Esophagus muscularis mucosa (tissue), 4 donors: ENCODE measurements at regions not wholly inside any gene's neighbourhood (a gene's known extent, or its start where the extent isn't known, plus 50 kb on each side); places are given as distances from the start of the nearest gene placed in this dataset.

Experiments
- DNase-seq: peaks from one replicate; pipeline ENCODE4 v3.0.0-alpha.2; 2017; ENCODE audit errors: extremely low spot score
- H3K27ac ChIP-seq, 4 donors: fragments of 200-600 bp; sonication (generic); replicated peaks in 1 of 4; 1 replicate in 3 of 4; 2 replicates in 1 of 4; pipeline ENCODE4 v1.5.1; 2016 to 2019; ENCODE audit warnings: mild to moderate bottlenecking in 1 of 4
- H3K27me3 ChIP-seq, 4 donors: fragments of 200-600 bp; sonication (generic); one replicate each; pipeline versions ENCODE4 v1.5.1 to v1.6.0; 2016 to 2019
- H3K36me3 ChIP-seq, 4 donors: fragments of 200-600 bp; sonication (generic); one replicate each; pipeline ENCODE4 v1.5.1; 2016 to 2019
- H3K4me1 ChIP-seq, 4 donors: fragments of 200-600 bp; sonication (generic); one replicate each; pipeline ENCODE4 v1.5.1; 2016 to 2019
- H3K4me3 ChIP-seq, 4 donors: fragments of 200-600 bp; sonication (generic); 1 replicate in 2 of 4; 2 replicates in 2 of 4; pipeline ENCODE4 v1.5.1; 2016 to 2019; ENCODE audit warnings: mild to moderate bottlenecking in 4 of 4, moderate library complexity in 1 of 4
- H3K9me3 ChIP-seq, 4 donors: fragments of 200-600 bp; sonication (generic); 1 replicate in 3 of 4; 2 replicates in 1 of 4; pipeline ENCODE4 v1.5.1; 2016 to 2019
- EP300 ChIP-seq: sonication (generic); formaldehyde crosslinking; IDR thresholded peaks from one replicate; pipeline ENCODE4 v1.6.1; 2017; ENCODE audit warnings: antibody characterized with exemption
- POLR2A ChIP-seq: fragments of 450-650 bp; IDR thresholded peaks from one replicate; pipeline ENCODE4 v1.6.1; 2017; ENCODE audit warnings: antibody characterized with exemption, moderate library complexity, mild to moderate bottlenecking, low read depth
- POLR2AphosphoS5 ChIP-seq, 2 donors: sonication (generic); formaldehyde crosslinking; IDR thresholded peaks; one replicate each; pipeline ENCODE4 v1.6.1; 2017; ENCODE audit warnings: antibody characterized with exemption in 2 of 2
- WGBS: methylation state at CpG from one replicate; pipeline ENCODE4 v1.1.5; 2018; 5-methylcytosine and 5-hydroxymethylcytosine counted together
- intact Hi-C: fragments of 100-400 bp; cut with DNase I; formaldehyde crosslinking; loops from one replicate; pipeline ENCODE4 v1.15.1; 2023
- TF ChIP-seq, protein P1 (sequence below), 3 experiments: fragments of 200-600 bp in 2 of 3; fragments of 450-650 bp in 1 of 3; sonication (generic) in 2 of 3; IDR thresholded peaks; one replicate each; pipeline ENCODE4 v1.5.1; 2017 to 2019; ENCODE audit warnings: antibody characterized with exemption in 3 of 3, mild to moderate bottlenecking in 2 of 3, moderate library complexity in 1 of 3

DNA sequence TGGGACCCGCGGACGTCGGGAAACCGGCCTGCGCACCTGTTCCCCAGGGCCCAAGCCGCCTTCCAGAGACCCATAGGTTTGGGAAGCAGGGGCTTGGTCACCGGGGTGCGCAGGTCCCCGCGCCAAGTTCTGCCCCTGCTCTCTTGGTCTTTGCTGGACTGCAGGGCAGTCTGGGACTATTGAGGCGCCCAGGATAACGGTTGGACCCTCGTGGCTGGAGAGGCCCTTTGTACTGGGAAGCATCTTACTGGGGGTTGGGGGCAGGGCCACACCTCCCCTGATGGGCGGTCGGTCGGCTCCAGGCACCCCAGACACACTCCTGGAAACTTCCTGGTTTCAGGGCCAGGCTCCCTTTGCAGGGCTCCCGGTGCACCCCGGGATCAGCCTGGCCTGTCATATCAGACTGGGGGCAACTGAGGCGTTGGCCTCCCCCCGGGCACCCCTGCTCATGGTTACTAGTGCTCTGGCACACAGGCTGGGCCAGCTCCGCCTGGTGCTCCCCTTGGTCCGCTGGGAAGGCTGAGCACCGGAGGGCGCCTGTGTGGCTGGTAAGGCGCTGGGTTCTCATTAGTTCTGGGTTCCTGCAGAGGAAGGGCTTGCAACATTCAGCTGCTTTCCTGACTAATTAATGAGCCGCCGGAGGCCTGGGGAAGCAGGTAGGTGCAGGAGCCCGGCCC, 1250.5 kb downstream of the BRD1 start:
- 90% methylated on average over 8 of the region's 29 CpGs for WGBS
- intact Hi-C loops = no loop called here
- peaks cover 0 to 68% (median 12%) of the 10 kb centered on the region in 4 donors for H3K27me3 ChIP-seq
- peaks cover 0 to 23% (median 15%) of the 10 kb centered on the region in 4 donors for H3K4me1 ChIP-seq
- H3K9me3 ChIP-seq = peaks cover 0 to 1% (median 0%) of the 10 kb centered on the region in 4 donors
- no peaks in the 10 kb centered on the region for H3K36me3 ChIP-seq
- TF ChIP-seq, protein P1, sequence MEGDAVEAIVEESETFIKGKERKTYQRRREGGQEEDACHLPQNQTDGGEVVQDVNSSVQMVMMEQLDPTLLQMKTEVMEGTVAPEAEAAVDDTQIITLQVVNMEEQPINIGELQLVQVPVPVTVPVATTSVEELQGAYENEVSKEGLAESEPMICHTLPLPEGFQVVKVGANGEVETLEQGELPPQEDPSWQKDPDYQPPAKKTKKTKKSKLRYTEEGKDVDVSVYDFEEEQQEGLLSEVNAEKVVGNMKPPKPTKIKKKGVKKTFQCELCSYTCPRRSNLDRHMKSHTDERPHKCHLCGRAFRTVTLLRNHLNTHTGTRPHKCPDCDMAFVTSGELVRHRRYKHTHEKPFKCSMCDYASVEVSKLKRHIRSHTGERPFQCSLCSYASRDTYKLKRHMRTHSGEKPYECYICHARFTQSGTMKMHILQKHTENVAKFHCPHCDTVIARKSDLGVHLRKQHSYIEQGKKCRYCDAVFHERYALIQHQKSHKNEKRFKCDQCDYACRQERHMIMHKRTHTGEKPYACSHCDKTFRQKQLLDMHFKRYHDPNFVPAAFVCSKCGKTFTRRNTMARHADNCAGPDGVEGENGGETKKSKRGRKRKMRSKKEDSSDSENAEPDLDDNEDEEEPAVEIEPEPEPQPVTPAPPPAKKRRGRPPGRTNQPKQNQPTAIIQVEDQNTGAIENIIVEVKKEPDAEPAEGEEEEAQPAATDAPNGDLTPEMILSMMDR (IDR thresholded peaks at IDR 0.05) = no peak
- TF ChIP-seq POLR2AphosphoS5 (IDR thresholded peaks at IDR 0.05) (no peak), EP300 (no peak), POLR2A (no peak)
- DNase-seq = no peak
- H3K27ac ChIP-seq = no peak overlapping the region
- peak overlapping the region; percentile 39 to 52 (median 44) for H3K4me3 ChIP-seq

DNA sequence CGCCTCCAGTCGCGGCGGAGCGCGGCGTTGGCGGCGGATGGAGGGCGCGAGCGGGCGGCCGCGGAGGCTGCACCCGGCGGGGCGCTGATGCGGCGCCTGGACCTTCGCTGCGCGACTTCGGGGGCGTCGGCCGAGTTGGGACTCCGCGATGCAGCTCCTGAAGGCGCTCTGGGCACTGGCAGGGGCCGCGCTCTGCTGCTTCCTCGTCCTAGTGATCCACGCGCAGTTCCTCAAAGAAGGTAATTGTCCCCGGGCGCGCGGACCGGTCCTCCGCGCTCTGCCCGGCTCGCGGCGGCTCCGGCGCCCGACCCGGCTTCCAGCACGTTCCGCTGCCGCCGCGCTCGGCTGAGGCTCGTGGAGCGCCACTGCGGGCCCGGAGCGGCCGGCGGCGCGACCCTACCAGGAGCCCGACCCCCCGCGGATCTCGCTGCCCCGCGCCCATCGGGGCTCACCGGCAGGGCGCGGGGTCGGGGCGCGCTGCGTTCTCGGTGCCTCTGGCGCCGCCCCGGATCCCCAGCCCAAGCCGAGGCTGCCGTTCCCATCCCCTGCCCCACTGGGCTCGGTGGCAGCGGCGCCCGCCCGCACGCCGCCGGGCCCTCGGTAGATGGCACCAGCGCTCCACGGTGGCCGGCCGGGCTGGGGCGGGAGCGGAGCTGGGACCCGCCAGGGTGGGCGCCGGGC, 1251.2 kb downstream of the BRD1 start:
- TF ChIP-seq, protein P1 (IDR thresholded peaks at IDR 0.05) = peak in 1 of 3 experiments; percentile 27
- TF ChIP-seq EP300 (no peak), POLR2AphosphoS5 (IDR thresholded peaks at IDR 0.05) (no peak), POLR2A (no peak)
- Histone ChIP-seq H3K27ac (no peak overlapping the region), H3K27me3 (peaks cover 0 to 63% (median 12%) of the 10 kb centered on the region in 4 donors), H3K4me3 (peak overlapping the region; percentile 39 to 52 (median 44)), H3K9me3 (peaks cover 0 to 8% (median 0%) of the 10 kb centered on the region in 4 donors), H3K4me1 (peaks cover 0 to 23% (median 15%) of the 10 kb centered on the region in 4 donors), H3K36me3 (no peaks in the 10 kb centered on the region)
- no peak for DNase-seq
- WGBS = no CpG with 5 or more reads among the region's 103 CpGs
- intact Hi-C loops = no loop called here

DNA sequence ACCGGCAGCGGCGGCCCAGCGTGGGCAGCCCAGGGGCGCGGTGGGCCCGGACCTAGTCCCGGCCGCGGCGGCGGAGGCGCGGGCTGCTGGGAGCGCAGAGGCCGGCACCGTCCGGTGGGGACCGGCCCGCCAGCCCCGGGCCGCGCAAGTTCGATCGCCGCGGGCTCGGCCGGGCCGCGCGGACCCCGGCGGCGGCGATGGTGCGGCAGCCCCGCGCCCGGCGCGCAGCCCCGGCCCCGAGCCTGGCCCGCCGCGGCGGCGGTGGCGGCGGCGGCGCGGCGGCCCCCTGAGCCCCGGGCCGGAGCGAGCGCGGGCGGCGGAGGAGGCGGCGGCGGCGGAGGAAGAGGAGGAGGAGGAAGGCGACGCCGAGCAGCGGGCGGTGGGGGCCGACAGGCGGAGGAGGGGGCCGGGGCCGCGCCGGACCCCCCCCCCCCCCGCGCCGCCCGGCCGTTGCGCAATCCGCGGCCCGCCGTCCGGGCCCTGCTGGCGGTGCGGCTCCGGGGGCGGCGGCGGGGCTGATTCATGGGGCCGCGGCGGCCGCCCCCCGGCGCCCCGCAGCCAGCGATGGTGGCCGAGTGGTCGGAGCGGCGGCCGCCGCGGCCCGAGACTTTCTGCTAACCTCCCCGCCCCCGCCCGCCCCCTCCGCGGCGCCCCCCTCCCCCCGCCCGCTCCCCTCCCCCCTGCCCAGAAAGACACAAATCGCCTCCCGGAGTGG, 1251.9 kb downstream of the BRD1 start:
- Histone ChIP-seq H3K27ac (no peak overlapping the region), H3K27me3 (peaks cover 0 to 63% (median 12%) of the 10 kb centered on the region in 4 donors), H3K4me3 (peak overlapping the region; percentile 39 to 52 (median 44)), H3K4me1 (peaks cover 0 to 23% (median 15%) of the 10 kb centered on the region in 4 donors), H3K36me3 (no peaks in the 10 kb centered on the region), H3K9me3 (peaks cover 0 to 15% (median 3%) of the 10 kb centered on the region in 4 donors)
- DNase-seq = no peak
- TF ChIP-seq EP300 (no peak), POLR2A (no peak), POLR2AphosphoS5 (IDR thresholded peaks at IDR 0.05) (no peak)
- TF ChIP-seq, protein P1 (IDR thresholded peaks at IDR 0.05) = no peak
- WGBS = 0% methylated on average over 1 of the region's 120 CpGs
- intact Hi-C loops = no loop called here

- Histone ChIP-seq H3K4me1 (peaks cover 0 to 22% (median 15%) of the 10 kb centered on the region in 4 donors), H3K27me3 (peaks cover 0 to 63% (median 12%) of the 10 kb centered on the region in 4 donors), H3K36me3 (no peaks in the 10 kb centered on the region), H3K4me3 (peak overlapping the region in 2 of 4 donors; percentile 22 to 47), H3K27ac (no peak overlapping the region), H3K9me3 (peaks cover 0 to 23% (median 8%) of the 10 kb centered on the region in 4 donors)
- no peak for DNase-seq
- 24% methylated on average over 21 of the region's 92 CpGs for WGBS
- intact Hi-C loops = no loop called here
- TF ChIP-seq, protein P1 (IDR thresholded peaks at IDR 0.05) = peak in 2 of 3 experiments; percentile 13 to 24
- no peak for TF ChIP-seq POLR2A
Observed at GRCh38 chr22:48574776-48575617, 1252.7 kb downstream of the BRD1 start.
